HG03442 (cell line): ENCODE measurements at regions not wholly inside any gene's neighbourhood (a gene's known extent, or its start where the extent isn't known, plus 50 kb on each side); places are given as distances from the start of the nearest gene placed in this dataset.
"Not testable (repeated sequence)": the region's sequence is repeated elsewhere in the genome, so short reads cannot be mapped to it uniquely, and the experiment has no call there.

Experiments used
- ATAC-seq: cut with Tn5 transposase; IDR thresholded peaks from one replicate; pipeline ENCODE4 v1.9.1; 2021; ENCODE audit warnings: mild to moderate bottlenecking, moderate library complexity; ENCODE audit not compliant: unreplicated experiment

GRCh38 chr1:187788718-187789117 is 960.0 kb downstream of the PLA2G4A start:
- no peak for ATAC-seq

GRCh38 chr1:187790724-187791123 is 962.0 kb downstream of the PLA2G4A start:
- ATAC-seq, result no peak

DNA sequence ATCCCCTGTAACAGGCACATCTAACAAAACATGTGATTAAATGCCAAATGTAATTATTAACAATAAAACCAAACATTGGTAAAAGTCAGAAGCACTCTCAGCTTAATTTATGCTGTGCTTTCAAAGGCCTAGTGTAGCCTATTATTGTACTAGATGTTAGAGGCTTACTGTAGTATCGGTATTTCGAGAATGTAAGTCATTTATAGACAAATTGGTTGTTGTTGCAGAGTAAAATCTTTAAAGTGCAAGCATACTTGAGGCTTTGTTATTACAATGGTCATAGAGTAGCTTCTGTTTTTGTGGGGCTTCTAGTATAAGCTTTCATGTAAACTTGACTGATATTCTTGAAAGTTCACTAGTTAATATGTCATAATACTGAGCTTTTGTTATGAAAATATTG is 965.8 kb downstream of the PLA2G4A start:
- ATAC-seq, result no peak

DNA sequence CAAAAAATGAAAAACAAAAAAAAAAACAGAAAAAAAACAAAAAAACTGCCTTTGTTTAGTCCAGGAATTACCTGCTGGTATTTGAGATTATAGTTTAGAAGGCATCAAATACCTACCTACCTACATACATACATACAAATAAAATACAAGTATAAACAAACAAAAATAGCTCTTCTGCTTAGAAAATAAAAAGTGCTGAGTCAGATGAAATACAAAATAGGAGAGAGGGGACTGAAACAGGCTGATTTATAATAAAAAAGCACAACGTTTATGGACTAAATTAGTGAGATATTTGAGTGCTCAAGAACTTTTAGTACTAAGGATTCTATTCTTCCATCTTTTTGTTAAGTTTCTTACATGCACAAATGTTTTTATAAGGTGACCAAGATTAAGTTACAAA is 980.8 kb downstream of the PLA2G4A start:
- no peak for ATAC-seq

DNA sequence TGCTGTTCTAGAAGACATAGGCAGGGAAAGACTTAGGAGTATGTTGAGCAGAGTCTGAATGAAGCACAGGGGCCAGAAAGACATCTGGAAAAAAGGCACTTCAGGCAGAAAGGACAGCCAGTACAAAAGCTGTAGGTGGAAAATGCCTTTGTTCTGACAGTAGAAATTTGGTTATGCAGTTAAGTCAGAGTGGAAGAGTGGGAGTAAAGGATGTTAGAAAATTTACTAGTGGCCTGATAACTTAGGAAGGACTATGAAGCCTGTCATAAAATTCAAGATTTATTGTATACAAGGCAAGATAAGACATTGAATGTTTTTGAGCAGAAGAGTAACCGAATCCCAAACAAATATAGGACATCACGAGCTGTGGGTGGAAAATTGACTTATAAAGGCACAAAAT is 987.9 kb downstream of the PLA2G4A start:
- no peak for ATAC-seq

DNA sequence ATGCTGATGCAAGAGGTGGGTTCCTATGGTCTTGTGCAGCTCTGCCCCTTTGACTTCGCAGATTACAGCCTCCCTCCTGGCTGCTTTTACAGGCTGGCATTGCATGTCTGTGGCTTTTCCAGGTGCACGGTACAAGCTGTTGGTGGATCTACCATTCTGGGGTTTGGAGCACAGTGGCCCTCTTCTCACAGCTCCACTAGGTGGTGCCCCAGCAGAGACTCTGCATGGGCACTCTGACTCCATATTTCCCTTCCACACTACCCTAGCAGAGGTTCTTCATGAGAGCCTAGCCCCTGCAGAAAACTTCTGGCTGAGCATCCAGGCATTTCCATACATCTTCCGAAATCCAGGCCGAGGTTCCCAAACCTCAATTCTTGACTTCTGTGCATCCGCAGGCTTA is 989.0 kb downstream of the PLA2G4A start:
- ATAC-seq, result no peak

GRCh38 chr1:187819086-187819485 is 990.3 kb downstream of the PLA2G4A start:
- ATAC-seq, result no peak

GRCh38 chr1:187836557-187836956 is 1007.8 kb downstream of the PLA2G4A start:
- no peak for ATAC-seq

DNA sequence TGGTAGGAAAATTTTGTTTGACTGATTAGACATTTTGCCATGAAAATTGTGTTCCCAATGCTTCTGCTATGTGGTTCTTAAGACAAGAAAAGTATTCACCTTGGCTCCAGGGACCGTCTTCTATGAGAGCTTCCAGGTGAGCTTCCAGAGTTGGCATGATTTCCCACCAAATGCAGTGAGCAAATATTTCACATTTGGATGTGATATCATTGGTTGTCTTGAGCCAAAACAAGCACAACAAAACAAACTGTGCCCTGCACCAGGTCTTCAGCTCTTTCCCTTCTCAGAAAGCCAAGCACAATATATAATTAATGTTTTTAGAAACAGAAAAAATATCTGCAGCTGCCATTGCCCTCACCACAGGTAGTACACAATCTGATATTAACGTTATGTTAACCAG is 1009.0 kb downstream of the PLA2G4A start:
- no peak for ATAC-seq

- ATAC-seq, result no peak
Observed at GRCh38 chr1:187838335-187839293, 1009.9 kb downstream of the PLA2G4A start.

DNA sequence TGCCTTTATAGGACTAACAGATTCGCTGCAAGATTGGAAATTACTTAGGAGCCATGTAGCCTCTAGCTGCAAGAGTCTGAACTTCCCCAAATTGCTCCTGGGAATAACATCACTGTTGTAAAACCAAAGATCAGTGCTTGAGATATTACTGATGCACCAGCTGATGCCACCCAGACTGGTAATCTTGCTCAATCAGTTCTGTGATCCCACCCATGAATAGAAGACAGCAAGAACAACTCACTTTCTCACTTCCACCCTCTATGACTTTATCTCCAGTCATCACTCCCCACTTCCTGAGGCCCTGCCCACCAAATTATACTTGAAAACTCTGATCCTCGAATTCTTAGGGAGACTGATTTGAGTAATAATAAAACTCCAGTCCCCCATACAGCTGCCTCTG is 1011.1 kb downstream of the PLA2G4A start:
- ATAC-seq, result no peak

- ATAC-seq, result no peak
Observed at GRCh38 chr1:187840557-187840956, 1011.8 kb downstream of the PLA2G4A start.

- no peak for ATAC-seq
Observed at GRCh38 chr1:187842406-187843165, 1013.8 kb downstream of the PLA2G4A start.

DNA sequence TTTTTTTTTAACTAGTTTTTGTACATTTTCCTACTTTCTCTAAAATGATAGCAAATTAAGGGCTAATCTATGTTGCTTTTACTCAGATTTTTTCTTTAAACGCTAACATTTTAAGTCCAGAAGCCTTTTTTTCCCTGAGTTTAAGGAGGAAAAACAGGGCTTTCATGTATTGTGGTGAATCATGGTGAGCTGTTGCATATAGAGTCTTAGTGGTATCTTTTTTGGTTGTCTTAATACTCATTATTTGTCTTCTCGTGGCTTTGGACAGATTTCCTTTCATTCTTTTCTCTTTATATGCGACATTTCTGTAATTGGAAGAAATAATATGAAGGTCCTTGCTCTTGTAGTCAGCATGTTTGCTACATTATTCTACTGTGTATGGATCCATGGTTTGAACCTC is 1015.6 kb downstream of the PLA2G4A start:
- no peak for ATAC-seq

GRCh38 chr1:187847531-187847930 is 1018.8 kb downstream of the PLA2G4A start:
- no peak for ATAC-seq

DNA sequence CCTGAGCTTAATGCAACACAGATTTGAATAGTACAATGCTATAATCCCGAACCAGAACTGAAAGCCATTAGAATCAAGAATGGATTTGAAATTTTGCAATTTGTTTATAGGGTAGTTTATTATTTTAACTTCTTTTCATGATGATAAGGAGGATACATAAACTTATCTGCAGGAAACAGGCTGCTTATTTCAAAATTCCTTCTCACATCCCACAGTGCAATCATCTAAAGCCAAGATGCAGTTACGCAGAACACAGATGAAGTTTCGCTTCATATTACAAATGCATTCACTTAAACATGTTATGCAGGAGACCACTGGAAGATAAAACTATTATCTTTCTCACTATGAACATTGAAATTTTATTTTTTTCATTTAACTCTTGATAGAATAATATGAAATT is 1019.6 kb downstream of the PLA2G4A start:
- no peak for ATAC-seq

DNA sequence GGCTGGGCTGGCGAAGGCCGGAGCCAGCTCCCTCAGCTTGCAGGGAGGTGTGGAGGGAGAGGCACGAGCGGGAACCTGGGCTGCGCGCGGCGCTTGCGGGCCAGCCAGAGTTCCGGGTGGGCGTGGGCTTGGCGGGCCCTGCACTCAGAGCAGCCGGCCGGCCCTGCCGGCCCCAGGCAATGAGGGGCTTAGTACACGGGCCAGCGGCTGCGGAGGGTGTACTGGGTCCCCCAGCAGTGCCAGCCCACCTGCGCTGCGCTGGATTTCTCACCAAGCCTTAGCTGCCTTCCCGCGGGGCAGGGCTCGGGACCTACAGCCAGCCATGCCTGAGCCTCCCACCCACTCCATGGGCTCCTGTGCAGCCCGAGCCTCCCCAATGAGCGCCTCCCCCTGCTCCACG is 1021.4 kb downstream of the PLA2G4A start:
- not testable (repeated sequence) for ATAC-seq

DNA sequence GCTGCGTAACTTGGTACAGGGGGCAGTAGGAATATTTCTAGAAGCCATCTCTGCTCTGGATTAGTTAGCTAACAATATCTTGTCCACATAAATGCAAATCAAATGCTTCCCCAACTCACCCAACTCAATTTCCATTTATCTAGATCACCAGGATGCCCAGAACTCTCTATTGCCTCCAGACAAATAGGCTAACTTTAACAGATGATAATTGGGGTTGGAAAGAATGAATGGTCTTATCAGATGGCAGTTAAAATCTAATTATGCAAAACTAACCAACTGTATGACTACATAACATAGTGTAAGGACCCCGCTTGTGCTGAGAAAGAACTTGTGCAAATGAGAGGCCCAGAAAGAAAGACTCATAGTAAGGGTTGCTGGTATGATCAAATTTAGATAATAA is 1024.8 kb downstream of the PLA2G4A start:
- no peak for ATAC-seq

GRCh38 chr1:187854457-187854856 is 1025.7 kb downstream of the PLA2G4A start:
- no peak for ATAC-seq

DNA sequence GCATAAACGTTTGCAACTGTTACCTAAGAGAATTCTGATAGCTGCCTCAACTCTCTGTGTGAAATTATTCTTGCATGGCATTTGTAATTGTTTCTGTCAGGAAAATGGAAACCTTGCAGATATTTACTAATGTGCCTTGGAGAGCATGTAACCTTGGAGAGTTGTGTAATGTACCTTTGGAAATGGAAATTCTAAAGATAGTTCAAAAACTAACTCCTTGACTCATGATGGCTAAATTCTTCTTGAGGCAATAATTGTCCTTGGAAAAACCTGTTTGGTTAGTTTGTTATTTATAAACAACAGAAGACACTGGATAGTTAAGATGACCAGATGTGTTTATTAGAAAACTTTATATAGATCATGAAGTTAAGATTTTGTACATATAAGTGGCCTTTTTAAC is 1033.8 kb downstream of the PLA2G4A start:
- no peak for ATAC-seq

DNA sequence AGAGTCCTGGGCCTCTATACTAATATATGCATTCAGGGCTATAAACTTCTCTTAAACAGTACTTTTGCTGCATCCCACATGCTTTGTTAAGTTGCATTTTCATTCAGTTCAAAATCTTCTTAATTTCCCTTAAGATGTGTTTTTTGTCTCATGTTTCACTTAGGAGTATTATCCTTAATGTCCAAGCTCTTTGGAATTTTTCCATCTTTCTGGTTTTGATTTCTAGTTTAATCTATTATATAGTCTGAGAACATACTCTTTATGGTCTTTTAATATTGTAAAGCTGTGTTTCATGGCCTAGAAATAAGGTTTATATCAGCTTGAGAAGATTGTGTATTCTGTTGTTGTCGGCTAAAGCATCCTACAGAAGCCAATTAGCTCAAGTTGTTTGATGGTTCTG is 1041.8 kb downstream of the PLA2G4A start:
- no peak for ATAC-seq
